HG02885 (cell line): ENCODE measurements at regions not wholly inside any gene's neighbourhood (a gene's known extent, or its start where the extent isn't known, plus 50 kb on each side); places are given as distances from the start of the nearest gene placed in this dataset.
"Not testable (repeated sequence)": the region's sequence is repeated elsewhere in the genome, so short reads cannot be mapped to it uniquely, and the experiment has no call there.

Experiments used
- ATAC-seq: cut with Tn5 transposase; IDR thresholded peaks from one replicate; pipeline ENCODE4 v1.9.1; 2021; ENCODE audit warnings: mild to moderate bottlenecking; ENCODE audit not compliant: unreplicated experiment, poor library complexity

DNA sequence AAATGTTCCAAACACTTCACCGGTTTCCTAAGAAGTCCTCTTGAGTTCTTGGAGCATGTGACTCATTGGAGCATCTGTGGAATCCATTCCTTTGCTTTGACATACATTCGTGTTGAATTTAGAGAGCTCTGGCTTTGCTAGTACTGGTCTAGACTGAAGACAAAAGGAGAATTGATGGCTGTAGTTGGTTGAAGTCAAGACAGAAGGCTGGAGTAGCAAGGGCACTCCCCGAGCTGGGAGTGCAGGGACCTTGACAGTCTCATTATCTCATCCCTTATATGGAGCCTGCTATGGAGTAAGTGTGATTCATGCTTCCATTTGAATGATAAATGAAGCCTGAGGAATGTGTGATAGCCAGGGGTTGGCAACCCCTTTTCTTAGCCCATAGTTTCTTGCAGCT lies 1249.1 kb downstream of the TYW1 start:
- no peak for ATAC-seq

DNA sequence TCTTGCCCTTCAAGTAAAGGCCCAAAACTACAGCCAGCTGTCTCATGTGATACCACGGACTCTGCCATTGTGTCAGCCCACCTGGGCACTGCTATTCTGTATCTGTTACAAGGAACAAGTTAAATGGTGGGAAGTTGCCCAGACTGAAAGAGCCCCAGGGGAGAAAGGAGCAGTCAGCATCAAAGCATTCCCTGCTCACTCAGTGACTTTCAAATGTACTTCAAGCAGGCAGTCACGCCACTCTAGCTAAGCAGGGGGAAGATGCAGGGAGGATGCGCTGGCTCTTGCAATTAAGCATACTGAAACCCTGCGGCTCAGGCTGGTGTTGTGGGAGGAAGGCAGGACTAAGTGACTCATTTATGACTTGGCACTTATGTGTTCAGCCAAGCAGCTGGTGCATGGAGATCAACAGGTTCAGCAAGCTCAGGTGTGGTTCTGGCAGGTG lies 1249.6 kb downstream of the TYW1 start:
- no peak for ATAC-seq

- no peak for ATAC-seq
Measured at GRCh38 chr7:68247126-68247525, 1250.5 kb downstream of the TYW1 start.

GRCh38 chr7:68247571-68247970 lies 1250.9 kb downstream of the TYW1 start:
- ATAC-seq, result no peak

GRCh38 chr7:68248973-68249372 lies 1252.3 kb downstream of the TYW1 start:
- ATAC-seq, result no peak

DNA sequence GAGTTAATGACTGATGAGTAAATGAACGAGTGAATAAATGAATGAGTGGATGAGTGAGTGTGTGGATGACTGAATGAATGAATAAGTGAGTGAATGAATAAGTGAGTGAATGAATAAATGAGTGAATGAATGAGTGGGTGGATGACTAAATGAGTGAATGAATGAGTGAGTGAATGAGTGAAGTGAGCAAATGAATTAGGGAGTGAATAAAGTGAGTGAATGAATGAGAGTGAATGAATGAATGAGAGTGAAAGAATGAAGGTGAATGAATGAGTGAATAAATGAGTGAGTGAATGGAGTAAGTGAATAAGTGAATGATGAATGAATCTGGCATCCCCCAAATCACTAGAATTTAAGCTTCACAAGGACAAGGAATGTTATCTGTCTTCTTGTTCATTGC lies 1253.0 kb downstream of the TYW1 start:
- no peak for ATAC-seq

GRCh38 chr7:68250143-68250542 lies 1253.5 kb downstream of the TYW1 start:
- no peak for ATAC-seq

DNA sequence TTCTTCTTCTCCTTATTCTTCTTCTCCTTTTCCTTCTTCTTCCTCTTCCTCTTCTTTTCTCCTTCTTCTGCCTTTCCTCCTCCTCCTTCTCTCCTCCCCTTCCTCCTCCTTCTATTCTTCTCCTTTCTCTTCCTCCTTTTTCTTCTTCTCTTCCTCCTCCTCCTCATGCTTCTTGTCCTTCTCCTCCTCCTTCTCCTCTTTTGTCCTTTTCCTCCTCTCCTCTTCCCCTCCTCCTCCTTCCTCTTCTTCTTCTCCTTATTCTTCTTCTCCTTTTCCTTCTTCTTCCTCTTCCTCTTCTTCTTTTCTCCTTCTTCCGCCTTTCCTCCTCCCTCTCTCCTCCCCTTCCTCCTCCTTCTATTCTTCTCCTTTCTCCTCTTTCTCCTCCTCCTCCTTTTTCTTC lies 1258.2 kb downstream of the TYW1 start:
- ATAC-seq, result not testable (repeated sequence)

DNA sequence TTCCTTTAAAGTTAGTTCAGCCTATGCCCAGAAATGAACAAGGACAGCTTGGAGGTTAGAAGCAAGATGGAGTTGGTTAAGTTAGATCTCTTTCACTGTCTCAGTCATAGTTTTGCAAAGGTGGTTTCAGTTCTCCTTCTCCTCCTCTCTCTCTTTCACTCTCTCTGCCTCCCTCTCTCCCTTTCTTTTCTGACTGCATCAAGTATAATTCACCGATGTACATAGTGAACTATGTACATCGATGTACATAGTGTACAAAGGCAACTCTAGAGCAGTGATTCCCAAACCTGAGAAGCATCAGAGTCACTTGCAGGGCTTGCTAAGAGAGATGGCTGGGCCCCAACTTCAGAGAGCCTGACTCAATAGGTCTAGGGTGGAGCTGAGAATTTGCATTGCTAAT lies 1259.7 kb downstream of the TYW1 start:
- ATAC-seq, result no peak

GRCh38 chr7:68258609-68259008 lies 1262.0 kb downstream of the TYW1 start:
- no peak for ATAC-seq

- ATAC-seq, result no peak
Measured at GRCh38 chr7:68265258-68265657, 1268.6 kb downstream of the TYW1 start.

DNA sequence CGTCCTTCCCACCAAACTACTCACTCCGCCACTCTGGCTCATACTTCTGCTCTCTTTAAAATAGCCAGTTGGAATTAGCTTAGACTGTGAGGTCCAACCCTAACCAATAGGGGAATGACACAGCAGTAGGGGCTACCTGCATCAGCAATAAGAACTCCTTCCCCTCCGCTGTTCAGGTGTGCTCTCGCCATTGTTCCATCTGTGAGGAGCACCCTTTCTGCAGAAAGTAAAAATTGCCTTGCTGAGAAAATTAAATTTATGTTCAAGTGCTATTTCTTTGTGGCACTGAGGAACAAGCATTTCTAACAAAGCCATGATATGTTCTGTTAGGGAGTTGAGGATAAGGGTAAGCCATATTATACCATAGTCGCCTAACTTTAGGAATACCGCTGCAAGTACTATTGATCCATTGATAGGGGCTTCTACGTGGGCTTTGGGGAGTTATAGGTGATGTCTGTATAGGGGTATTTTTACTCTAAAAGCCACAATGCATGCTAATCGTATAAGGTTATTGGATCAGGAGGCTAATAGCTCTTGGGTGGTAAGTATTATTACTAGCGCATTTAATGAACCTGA lies 1269.5 kb downstream of the TYW1 start:
- ATAC-seq, result no peak

DNA sequence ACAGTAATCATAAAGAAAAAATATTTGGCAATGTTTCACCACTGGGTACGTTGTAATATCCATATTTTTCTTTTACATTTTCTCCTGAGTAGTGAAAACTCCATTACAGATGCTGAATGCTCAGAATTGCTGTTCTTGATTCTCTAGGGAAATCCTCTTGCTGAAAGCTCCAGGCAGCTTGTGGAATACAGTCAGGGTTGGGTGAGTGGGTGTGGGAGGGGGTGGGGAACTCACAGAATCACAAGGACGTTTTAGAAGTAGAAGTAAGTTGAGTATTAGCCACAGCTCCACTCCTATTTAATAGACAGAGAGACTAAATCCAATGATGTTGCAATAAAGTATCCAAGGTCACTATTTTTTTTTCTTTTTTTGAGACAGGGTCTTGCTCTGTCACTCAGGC lies 1270.9 kb downstream of the TYW1 start:
- no peak for ATAC-seq

DNA sequence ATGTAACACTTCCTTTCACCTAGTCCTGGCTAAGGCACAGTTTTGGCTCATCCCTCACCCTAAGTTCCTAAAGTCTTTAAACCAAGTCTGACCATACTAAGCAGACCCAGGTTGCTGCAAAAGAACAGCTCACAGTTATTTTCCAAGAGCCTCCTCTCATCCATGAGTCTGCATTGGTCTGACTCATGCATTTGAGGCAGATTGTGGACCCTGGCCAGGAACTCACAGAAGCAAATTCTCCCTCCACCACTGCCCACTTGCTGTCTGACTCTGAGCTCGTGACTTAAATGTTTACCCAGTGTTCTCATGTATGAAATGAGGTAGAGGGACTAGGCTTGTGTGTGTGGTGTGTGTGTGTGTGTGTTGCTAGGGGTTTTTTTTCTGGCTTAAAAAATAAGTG lies 1272.8 kb downstream of the TYW1 start:
- ATAC-seq, result no peak

DNA sequence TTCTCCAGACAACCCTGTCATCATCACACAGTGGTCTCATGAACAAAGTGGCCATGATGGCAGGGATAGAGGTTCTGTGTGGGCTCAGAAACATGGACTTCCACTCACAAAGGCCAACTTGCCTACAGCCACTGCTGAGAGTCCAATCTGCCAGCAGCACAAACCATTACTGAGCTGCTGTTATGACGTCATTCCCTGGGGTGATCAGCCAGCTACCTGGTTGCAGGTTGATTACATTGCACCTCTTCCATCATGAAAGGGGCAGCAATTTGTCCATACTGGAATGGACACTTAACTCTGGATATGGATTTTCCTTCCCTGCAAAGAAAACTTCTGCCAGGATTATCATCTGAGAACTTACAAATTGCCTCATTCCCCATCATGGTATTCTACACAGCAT lies 1275.9 kb downstream of the TYW1 start:
- no peak for ATAC-seq

DNA sequence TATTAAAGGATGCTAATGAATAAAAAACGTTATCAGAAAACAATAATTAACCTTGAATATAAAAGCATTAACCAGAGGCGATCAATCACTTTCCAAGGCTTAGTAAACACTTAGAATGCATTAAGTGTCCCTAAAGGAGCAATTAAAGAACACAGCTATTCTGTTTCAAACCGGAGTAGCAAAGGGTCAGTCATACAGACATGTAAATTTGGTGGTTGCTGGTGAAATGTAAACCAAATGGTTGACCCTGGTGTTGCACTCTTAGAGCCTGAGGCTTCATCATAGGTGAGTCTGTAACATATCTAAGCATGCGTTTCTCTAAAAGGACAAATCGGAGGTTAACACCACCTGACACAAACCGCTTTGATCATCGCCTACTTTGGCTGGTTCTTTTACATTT lies 1280.1 kb downstream of the TYW1 start:
- no peak for ATAC-seq

- no peak for ATAC-seq
Measured at GRCh38 chr7:68279827-68280400, 1283.3 kb downstream of the TYW1 start.

GRCh38 chr7:68280931-68281330 lies 1284.3 kb downstream of the TYW1 start:
- ATAC-seq, result no peak

GRCh38 chr7:68288144-68288593 lies 1291.5 kb downstream of the TYW1 start:
- ATAC-seq, result no peak

- no peak for ATAC-seq
Measured at GRCh38 chr7:68291710-68292109, 1295.1 kb downstream of the TYW1 start.

DNA sequence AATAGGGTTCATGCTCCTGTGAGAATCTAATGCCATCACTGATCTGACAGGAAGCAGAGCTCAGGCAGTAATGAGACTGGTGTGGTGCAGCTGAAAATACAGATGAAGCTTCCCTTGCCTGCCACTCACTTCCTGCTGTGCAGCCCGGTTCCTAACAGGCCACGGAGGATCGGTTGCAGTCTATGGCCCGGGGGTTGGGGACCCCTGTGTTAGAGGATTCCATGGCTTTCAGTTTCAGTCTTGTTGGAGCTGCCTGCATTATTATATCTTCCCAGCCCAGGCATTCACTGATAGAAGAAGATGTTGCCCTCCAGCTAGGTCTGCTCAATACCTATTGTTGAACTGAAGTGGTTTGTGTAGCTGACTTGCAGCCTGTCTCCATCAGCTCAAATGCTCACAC lies 1298.8 kb downstream of the TYW1 start:
- ATAC-seq, result no peak

GRCh38 chr7:68304536-68304935 lies 1293.7 kb upstream of the AUTS2 start:
- no peak for ATAC-seq
